GM23338 (cell line): ENCODE measurements at regions not wholly inside any gene's neighbourhood (a gene's known extent, or its start where the extent isn't known, plus 50 kb on each side); places are given as distances from the start of the nearest gene placed in this dataset.

Experiments used
- EZH2 ChIP-seq: fragments of 200-600 bp; sonication (generic); IDR thresholded peaks from one replicate; pipeline ENCODE4 v1.8.0; 2017; ENCODE audit warnings: antibody characterized with exemption, mild to moderate bottlenecking, low read depth; ENCODE audit not compliant: unreplicated experiment
- EZH2phosphoT487 ChIP-seq: fragments of 200-600 bp; sonication (generic); IDR thresholded peaks from one replicate; pipeline ENCODE4 v1.8.1; 2018; ENCODE audit warnings: antibody characterized with exemption; ENCODE audit not compliant: unreplicated experiment
- POLR2AphosphoS5 ChIP-seq: IDR thresholded peaks from 2 replicates; pipeline ENCODE4 v1.6.1; 2016; ENCODE audit warnings: antibody characterized with exemption, low read depth
- TF ChIP-seq, protein P1 (sequence below), 2 experiments: fragments of 200-600 bp in 1 of 2; sonication (generic) in 1 of 2; conservative IDR thresholded peaks; 2 replicates each; pipeline versions ENCODE4 v1.5.1 to v1.6.1; 2016 to 2017; ENCODE audit warnings: antibody characterized with exemption in 2 of 2, low read depth in 2 of 2, mild to moderate bottlenecking in 2 of 2, moderate library complexity in 1 of 2

DNA sequence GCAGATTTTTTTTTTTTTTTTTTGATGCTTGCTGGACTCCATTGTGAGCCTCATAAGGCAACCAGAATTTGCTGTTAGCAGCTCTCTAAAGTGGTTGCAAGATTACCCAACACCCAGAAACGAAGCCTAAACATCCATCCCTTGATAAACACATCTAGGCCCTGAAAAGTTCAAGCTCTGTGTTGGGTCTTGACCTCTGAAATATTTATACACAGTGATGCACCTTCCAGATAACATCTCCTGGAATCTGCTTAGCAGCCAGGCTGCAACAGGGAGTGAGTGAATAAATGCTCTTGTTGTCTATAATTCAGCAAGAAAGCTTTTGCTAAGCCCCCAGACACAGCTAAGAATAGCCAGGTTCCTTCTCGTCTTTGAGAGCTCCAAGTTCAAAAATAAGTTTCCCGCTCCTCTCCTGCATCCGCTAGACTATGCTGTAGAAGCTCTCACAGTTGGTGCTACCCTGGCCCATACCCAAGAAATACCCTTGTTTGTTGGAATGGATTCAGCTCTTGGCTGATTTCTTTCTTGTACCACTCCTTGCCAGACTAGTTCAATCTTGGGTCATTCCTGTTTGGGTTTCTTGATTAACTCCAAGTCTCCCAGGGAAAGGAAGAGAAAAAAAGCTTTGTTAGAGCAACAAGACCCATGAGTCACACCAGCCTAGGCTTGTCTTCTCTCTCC lies 610.6 kb upstream of the TBX3 start:
- TF ChIP-seq, protein P1, sequence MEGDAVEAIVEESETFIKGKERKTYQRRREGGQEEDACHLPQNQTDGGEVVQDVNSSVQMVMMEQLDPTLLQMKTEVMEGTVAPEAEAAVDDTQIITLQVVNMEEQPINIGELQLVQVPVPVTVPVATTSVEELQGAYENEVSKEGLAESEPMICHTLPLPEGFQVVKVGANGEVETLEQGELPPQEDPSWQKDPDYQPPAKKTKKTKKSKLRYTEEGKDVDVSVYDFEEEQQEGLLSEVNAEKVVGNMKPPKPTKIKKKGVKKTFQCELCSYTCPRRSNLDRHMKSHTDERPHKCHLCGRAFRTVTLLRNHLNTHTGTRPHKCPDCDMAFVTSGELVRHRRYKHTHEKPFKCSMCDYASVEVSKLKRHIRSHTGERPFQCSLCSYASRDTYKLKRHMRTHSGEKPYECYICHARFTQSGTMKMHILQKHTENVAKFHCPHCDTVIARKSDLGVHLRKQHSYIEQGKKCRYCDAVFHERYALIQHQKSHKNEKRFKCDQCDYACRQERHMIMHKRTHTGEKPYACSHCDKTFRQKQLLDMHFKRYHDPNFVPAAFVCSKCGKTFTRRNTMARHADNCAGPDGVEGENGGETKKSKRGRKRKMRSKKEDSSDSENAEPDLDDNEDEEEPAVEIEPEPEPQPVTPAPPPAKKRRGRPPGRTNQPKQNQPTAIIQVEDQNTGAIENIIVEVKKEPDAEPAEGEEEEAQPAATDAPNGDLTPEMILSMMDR (conservative IDR thresholded peaks at IDR 0.05; ENCODE audit: low read depth in 2 of 2), result no peak
- no peak for TF ChIP-seq EZH2
- no peak for TF ChIP-seq POLR2AphosphoS5
- no peak for TF ChIP-seq EZH2phosphoT487
